RKO (cell line): ENCODE measurements at regions not wholly inside any gene's neighbourhood (a gene's known extent, or its start where the extent isn't known, plus 50 kb on each side); places are given as distances from the start of the nearest gene placed in this dataset.

Experiments used
- DNase-seq: peaks from one replicate; pipeline ENCODE4 v3.0.0-alpha.2; 2016; ENCODE audit warnings: low spot score

DNA sequence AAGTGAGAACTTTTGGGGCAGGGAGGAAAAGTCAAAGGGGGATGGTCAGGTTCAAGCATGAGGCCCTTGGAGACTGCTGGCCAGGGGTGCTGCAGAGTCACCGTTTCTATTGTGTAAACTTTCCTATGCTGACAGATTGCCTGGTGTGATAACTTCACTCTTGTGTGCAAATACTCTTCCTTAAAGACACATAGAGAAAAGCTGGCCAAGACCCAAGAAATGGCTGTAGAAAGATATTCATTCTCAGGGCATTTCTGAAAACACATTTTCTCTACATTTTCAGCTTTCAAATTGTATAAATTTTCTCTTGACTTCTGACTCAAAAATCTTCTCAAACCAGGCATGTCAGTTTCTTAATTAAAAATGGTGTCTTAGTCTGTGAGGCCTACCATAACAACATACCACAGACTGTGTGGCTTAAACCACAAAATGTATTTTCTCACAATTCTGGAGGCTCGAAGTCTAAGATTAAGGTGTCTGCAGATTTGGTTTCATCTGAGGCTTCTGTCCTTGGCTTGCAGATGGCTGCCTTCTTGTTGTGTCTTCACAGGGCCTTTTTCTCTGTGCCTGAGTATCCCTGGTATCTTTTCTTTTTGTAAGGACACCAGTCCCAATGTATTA lies 304.5 kb downstream of the KCNRG start:
- no peak for DNase-seq

- peak; percentile 65 for DNase-seq
These were observed 305.1 kb downstream of the KCNRG start for GRCh38 chr13:50320271-50320862.

DNA sequence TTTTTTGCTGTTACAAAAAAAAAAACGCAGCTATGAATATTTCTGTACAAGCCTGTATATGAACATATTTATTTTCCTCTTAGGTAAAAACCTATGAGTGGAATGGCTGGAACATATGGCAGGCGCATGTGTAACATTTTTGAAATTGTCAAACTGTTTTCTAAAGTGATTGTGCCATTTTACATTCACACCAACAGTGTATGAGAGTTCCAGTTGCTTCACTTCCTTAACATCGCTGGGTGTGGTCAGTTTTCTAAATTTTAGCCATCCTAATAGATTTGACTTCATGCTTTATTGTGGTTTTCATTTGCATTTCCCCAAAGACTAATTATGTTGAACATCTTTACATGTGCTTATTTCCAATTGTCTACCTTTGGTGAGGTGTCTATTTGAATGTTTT lies 306.8 kb downstream of the KCNRG start:
- no peak for DNase-seq

- DNase-seq, result peak; percentile 85
These were observed 308.3 kb downstream of the KCNRG start for GRCh38 chr13:50323440-50324065.

GRCh38 chr13:50326271-50326670 lies 311.0 kb downstream of the KCNRG start:
- no peak for DNase-seq

DNA sequence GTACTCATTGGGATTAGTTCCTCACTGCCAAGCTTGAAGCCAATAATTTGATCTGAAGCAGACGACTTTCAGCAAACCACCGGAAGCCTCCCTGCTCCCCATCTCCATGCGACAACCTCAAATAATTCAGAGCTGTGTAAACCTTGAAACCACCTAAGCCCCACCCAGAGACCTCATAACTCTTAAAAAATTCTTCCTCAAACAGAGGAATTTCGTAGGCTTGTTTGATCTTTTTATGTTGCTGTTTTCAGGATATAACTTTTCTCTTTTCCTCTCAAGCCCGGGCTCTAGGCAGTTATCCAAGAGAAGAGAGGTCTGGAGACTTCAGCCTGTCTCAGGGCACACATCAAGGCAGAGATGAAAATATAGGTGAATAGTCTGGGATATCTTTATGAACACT lies 311.6 kb downstream of the KCNRG start:
- no peak for DNase-seq

DNA sequence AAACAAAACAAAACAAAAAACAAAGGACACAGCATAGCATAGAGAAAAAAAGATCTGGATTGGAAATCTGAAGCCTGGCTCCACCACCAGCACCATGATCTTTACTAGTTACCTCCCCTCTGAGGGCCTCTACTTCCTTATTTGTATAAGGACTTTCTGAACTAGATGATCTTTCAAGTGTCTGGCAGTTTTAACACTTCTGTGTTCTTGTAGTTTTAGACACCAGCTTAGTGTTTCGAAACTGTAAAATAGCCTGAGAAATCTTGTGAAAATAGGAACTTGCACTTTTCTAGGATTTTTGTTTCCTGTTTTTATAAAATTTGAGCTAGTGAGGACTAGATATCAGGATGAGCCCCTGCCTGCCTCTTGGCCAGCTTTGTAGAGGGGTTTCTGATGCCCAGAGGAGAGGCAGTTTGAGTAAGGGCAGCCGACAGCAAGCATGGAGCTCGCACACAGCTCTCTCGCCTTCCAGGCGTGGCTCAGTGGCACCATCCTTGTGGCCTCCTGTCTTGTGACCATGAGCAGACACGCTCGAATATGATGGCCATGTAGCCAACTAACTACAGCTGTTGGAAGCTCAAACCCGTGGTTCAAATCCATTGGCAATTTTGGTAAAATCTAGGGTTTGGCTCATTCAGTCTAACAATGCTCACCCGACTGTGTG lies 319.0 kb downstream of the KCNRG start:
- no peak for DNase-seq

GRCh38 chr13:50334944-50335343 lies 319.7 kb downstream of the KCNRG start:
- DNase-seq, result no peak

DNA sequence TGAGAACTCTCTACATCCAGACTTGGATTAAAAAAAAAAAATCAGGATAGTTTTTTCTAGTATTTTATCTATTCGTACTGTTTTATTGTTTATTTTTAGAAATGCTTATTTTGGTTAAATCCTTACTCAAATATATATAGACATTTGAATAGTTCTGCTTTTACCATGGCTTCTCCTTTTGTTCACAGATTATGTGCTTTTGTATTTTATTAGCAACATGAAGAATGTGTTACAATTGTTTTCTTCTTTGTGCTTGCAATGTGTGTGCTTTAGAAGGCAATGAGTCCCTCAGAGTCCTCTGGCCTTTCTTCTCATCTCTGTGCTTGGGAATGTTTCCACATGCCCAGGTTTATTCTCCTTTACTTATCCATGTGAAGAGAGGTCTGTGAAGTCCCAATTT lies 324.0 kb downstream of the KCNRG start:
- no peak for DNase-seq

GRCh38 chr13:50340146-50340545 lies 324.9 kb downstream of the KCNRG start:
- no peak for DNase-seq

GRCh38 chr13:50340551-50341287 lies 325.5 kb downstream of the KCNRG start:
- no peak for DNase-seq

DNA sequence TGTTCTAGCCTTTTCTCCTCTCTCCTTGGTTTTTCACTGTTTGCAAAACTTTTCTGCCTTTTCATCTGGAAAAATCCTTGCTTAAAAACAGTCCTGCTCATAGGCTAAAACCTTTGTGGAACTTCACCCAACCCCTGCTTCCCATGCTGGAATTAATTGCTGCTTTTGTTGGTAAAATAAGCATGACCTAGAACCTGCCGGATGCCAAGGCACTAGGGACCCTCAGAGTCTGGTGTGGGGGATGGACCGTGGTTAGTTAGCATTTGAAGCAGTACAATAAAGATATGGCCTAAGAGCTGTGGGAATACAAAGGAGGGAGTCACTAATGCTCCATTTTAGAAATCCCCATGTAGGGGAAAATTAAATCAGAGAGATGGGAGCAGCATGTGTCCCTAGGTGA lies 326.3 kb downstream of the KCNRG start:
- no peak for DNase-seq

- DNase-seq, result no peak
These were observed 329.5 kb downstream of the KCNRG start for GRCh38 chr13:50344717-50345116.

DNA sequence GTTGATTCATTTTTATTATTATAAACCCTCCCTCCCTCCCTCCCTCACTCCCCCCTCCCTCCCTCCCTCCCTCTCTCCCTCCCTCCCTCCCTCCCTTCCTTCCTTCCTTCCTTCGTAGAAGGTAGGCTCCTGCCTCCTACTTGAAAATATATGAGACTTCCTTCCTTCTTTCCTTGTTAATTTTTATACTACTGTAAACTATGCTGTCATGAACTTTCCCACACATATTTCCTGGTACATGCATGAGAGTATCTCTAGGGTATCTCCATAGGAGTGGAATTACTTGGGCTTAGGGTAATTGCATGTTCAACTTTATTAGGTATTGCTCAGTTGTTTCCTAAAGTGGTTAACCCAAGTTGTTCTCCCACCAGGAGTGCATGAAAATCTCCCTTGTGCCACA lies 330.6 kb downstream of the KCNRG start:
- DNase-seq, result no peak

DNA sequence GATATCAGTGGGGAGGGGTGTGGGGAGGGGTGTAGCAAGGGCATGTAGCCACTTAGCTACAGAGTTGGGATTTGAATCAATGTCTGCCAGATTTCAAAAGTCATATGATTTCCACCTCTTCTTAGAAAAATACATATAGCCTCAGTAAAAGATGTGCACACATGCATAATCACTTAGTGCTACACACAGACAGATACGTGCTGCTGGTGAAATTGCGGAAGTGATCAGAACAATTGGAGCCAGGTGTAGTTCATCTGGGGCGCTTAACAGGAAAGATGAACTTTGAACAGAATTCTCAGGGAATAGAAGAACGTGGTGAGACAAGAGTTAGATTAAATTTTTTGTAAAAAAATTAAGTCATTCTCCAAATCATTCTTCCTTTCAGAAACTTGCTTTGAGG lies 333.1 kb downstream of the KCNRG start:
- no peak for DNase-seq

DNA sequence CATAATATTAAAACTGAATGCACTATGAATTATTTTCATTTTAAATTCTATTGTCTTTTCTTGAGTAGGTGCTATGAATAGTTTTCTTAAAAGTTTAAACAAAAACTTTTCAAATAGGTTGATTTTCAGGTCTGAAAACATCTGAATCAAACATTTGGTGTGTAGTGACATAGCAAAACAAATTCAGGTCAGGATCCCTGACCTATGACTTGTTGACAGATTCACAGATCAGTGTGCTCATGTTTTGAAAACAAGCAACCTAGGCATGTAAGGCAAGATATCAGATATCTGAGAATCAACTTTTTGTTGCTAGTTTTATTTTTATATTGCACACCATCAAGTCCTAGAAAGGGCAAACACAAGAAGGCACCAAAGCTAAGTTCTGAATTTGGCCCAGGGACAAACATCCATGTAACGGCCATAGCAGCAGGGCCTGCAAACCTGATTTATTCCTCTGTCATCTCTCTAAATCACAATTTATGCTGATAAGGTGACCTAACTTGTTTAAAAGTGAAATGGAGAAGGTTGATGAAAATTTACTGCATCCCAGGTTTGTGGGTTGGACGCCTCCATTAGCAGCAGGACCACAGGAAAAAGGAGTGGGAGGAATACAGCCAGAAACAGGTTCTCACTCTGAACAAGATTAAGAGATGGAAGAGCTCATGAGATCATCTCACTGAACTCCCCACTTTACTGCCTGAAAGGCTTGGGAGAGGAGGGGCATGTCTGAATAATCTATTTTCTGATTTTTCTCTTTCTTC lies 337.7 kb downstream of the KCNRG start:
- no peak for DNase-seq

- peak; percentile 76 for DNase-seq
These were observed 338.6 kb downstream of the KCNRG start for GRCh38 chr13:50353651-50354415.

- no peak for DNase-seq
These were observed 340.6 kb downstream of the KCNRG start for GRCh38 chr13:50355797-50356196.

- no peak for DNase-seq
These were observed 341.9 kb downstream of the KCNRG start for GRCh38 chr13:50357136-50357535.

DNA sequence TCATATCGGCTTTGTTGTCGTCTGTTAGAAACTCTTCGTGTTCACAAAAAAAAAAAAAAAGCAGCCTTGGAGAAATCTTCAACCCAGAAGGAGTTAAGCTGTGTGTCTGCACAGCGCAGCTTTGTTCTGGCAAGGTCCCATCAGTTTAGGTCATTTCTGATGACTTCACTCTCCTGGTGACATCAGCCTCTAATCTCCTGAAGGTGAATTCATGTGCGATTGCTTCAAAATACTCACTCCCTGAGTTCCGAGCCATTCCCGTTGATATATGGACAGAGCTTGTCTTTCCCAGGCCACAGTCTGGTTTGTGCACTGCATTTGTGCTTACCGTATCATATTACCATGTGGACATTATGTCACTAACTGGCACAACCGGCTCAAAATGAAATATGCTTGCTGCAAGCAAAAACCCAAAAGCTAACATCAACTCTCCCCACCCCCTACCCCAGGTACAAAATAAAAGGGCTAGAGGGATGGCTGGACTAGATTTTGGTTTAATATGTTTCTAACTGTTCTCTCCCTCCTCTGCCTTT lies 342.4 kb downstream of the KCNRG start:
- peak; percentile 85 for DNase-seq
